HG02885 (cell line): ENCODE measurements at regions not wholly inside any gene's neighbourhood (a gene's known extent, or its start where the extent isn't known, plus 50 kb on each side); places are given as distances from the start of the nearest gene placed in this dataset.

Experiments used
- ATAC-seq: cut with Tn5 transposase; IDR thresholded peaks from one replicate; pipeline ENCODE4 v1.9.1; 2021; ENCODE audit warnings: mild to moderate bottlenecking; ENCODE audit not compliant: unreplicated experiment, poor library complexity

DNA sequence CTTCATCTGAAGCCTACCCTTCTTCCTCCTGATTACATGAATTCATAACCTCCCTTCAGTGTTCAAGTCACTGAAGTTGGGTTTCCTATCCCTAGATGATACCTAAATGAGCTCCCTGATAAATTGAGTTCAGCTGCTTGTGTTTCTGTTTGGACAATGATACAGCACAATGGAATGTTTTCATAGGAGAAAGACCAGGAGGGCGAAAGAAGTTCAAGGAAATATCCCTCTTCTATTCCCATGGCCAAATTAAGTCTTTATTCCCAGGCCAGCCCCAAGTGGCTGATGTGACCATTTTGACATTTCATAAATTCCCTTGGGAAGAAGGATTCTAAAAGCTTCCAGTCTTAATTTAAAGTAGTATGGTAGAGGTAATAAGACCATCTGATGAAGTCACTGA lies 555.8 kb upstream of the CLINT1 start:
- ATAC-seq: no peak

DNA sequence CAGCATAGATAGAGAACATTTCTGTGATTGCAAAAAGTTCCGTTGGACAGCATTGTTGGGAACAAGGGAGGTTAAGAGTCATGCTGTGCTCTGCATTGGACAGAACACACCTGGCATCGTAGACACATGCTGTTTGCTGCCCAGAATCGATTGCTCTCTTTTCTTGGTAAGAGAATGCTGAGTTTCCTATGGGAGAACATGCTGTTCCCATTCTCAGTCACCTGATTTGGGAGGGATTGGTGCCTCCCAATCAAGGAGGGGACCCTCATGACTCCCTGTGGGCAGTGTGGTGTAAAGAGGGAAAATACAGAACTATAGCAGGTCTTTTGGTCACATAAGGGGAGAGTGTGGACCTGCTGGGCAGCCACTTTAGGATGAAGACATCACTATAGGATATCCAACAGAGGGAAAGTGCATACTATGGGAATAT lies 555.4 kb upstream of the CLINT1 start:
- no peak for ATAC-seq

GRCh38 chr5:158413122-158413680 lies 554.3 kb upstream of the CLINT1 start:
- ATAC-seq: no peak

DNA sequence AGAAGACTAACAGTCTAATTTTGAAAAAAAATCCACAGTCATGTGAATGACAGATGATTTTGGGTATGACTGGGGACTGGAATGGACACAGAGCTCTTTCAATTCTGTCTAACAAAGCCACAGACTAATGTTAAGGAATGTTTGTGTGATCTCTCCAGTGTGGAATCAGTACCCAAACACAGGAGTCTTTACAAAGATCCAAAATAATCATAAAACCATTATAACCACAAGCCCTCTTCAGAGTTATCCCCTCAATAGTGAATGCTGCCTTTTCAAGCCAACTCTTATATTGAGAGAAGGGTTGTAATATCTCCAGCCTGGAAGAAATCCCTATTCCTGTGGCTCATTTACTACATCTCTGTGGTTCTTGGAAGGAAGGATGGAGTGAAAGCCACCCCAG lies 552.0 kb upstream of the CLINT1 start:
- ATAC-seq: no peak

DNA sequence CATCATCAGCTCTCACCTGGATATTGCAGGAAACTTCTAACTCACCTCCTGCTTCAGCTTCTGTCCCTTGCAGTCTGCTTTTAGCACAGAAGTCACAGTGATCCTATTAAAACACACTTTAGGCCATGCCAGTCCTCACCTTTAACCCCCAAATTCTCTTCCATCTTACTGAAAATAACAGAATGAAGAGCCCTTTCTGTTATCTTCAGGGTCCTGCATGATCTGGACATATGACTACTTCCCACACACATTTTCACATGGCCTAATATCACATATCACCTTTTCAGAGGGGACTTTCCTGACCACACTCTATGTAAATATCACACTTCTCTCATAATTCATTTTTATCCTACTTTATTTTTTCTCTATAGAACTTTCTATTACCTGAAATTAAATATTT lies 550.6 kb upstream of the CLINT1 start:
- peak; percentile 62 for ATAC-seq

DNA sequence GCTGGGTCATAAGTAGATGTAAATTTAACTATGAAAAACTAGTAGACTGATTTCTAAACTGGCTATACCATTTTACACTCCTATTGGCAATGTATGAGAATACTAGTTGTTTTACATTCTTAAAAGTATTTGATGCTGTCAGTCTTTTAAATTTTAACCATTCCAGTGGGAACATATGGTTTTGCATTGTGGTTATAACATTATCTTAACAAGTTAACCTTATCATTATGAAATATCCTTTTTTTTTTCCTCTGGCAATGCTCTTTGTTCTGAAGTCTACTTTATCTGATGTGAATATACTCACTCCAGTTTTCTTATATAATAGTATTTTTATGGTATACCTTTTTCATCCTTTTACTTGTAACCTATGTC lies 548.9 kb upstream of the CLINT1 start:
- ATAC-seq: no peak

GRCh38 chr5:158406884-158407823 lies 548.2 kb upstream of the CLINT1 start:
- ATAC-seq: peak; percentile 71

- peak; percentile 87 for ATAC-seq
Observed at GRCh38 chr5:158398360-158399201, 539.6 kb upstream of the CLINT1 start.

DNA sequence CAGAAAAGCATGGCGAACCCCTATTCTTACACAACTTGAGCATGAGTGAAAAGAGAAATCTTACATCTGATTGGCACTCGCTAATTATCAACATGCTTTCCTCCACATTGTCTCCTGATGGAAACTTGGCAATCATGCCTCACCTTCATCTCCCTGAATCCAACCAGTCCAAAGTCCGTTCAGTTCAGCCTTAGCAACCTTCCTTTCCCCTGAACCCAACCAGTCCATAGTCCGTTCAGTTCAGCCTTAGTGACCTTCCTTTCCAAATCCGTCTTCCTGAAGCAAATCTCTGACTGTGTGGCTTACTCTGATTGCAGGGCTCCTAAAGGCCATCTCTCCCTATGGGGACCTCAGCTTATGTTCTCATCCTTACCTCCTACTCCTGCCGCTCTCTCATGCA lies 538.3 kb upstream of the CLINT1 start:
- ATAC-seq: no peak

GRCh38 chr5:158394102-158394501 lies 535.2 kb upstream of the CLINT1 start:
- ATAC-seq: no peak

- ATAC-seq: no peak
Observed at GRCh38 chr5:158393457-158393856, 534.5 kb upstream of the CLINT1 start.

DNA sequence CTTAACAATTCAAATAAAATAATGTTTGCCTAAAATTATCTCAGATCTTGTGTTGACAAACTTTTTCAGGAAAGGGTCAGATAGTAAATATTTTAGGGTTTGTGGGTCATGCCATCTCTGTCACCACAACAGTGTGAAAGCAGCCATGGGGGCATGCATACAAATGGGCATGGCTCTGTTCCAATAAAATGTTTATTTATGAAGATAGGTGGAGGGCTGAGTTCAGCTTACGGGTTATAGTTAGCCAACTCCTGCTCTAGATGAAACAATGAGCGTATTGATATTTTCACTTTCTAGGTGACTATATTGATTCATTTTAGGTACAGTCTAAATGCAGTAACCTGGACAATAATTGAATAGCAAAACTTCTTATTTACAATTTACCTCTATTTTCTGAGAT lies 533.8 kb upstream of the CLINT1 start:
- no peak for ATAC-seq

- ATAC-seq: peak; percentile 49
Observed at GRCh38 chr5:158390577-158390976, 531.6 kb upstream of the CLINT1 start.

DNA sequence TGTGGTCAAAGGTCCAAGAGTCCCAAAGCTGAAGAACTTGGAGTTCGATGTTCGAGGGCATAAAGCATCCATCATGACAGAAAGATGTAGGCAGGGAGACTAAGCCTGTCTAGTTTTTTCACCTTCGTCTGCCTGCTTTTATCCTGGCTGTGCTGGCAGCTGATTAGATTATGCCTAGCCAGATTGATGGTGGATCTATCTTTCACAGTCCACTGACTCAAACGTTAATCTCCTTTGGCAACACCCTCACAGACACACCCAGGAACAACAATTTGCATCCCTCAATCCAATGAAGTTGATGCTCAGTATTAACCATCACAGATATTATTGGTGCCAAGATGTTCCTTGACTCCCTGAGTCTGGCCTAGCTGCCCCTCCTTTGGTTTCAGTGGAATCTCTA lies 530.8 kb upstream of the CLINT1 start:
- no peak for ATAC-seq

- no peak for ATAC-seq
Observed at GRCh38 chr5:158388021-158388420, 529.1 kb upstream of the CLINT1 start.

DNA sequence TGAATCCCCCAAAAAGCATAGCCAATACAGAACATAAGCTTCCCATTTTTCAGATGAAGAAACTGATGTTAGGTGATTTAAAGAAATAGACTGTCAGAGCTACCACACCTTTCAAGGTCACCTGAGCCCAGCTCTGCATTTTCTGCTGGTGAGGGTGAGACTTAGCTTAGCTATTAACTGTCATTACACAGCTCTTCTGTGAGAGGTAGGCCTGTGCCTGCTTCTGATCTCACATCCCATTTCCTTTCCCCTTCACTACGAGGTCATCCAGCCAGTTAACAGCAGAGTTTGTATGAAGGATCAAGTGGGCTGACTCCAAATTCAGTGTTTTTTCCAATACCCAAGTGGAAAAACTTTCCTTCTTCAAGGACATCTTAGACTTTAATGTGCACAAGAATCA lies 528.6 kb upstream of the CLINT1 start:
- ATAC-seq: no peak

DNA sequence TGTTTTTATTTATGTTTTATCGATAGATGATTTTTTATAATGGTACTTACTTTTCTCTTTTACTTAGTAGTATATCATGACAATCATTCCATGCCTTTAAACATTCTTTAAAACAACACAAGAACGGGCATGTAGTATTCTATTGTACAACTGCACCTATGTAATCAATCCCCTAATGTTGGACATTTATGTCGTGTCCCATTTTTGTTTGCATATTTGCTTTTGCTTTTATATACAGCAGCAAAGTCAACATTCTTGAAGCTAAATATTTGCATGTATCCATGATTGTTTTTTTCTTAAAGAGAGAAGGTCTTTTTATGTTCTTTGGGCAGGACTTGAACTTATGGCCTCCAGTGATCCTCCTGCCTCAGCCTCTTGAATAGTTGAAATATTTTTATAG lies 527.0 kb upstream of the CLINT1 start:
- ATAC-seq: no peak

DNA sequence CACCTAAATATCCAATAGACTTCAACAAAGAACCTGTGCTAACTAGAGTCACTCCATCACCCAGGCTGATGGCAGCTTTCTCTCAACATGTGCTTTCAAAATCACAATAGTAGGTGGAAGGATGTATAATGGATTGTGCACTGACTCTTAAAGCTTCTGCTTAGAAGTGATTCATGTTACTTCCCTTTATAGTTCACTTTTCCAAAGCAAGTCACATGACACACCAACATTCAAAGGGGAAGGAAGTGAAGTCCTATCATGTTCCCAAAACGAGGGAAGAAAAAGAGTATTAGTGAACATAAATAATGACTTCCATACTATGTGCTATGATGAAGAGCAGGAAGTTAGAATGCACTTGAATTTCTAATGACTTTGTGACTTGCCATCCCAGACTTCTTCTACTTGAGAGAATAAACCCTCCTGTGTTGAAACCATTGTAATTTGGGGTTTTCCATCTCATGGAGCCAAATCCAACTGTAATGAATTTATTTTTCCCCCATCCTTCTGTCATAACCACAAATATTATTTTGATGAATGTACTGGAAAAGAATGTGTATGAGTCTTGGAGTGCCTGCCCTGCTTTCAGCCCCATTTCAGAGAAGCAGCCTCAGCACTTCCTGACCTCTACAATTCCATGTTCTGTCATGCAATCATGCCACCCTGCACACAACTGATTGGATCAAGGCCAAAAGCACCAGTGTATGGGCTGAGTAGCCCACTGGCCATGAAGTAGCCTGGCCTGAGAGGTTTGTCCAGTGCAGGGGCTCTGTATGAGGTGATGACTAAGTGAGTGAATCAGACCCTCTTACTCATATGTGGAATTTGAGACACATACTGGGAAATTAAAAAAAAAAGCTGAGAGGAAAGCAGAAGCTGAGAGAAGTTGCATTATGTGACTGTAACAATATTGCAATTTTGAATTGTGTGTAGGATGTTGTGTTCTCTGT lies 525.9 kb upstream of the CLINT1 start:
- ATAC-seq: no peak

DNA sequence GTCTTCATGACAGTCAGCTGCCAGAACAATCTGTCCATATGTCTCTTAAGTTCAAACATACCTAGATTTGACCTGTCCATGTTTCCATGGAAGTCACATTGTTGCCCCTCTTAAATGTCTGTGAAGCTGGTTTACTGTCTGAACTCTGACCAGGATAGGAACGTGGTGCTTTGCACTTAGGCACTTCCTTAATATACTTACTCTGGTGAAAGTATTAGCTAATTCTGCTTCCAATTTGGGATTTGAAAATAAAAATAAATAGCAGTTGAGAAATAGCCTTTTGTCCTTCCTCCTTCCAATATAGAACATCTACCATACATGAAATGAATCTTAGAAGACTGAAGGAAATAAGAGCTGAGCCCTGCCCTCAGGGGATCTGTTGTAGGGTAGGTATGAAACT lies 524.5 kb upstream of the CLINT1 start:
- no peak for ATAC-seq

- ATAC-seq: peak; percentile 98
Observed at GRCh38 chr5:158382473-158382872, 523.5 kb upstream of the CLINT1 start.
